ENCODE measurements at regions not wholly inside any gene's neighbourhood (a gene's known extent, or its start where the extent isn't known, plus 50 kb on each side); places are given as distances from the start of the nearest gene placed in this dataset.

DNA sequence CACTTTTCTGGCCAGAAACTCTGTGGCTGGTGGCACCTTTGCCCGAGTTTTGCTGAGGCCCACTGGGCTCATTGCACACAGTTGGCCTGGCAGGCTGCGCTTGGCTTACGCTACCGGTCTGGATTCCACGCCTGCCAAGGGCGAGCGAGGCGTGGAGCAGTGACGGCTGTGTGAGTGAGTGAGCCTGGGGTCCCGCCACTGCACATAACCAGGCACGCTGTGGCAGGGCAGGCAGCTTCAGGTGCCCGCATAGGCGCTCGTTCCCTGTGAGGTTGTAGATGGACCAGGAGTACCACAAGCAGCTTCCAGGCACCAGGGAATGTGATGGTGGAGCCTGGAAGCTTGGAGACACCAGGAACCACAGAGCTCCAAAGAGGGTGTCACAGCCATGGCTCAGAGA lies 190.1 kb upstream of the DEFB112 start:
- Histone ChIP-seq H3K79me2 (ENCODE audit: low read depth) (no peaks in the 10 kb centered on the region), H3K4me2 (no peak overlapping the region), H3K9me3 (ENCODE audit: low read depth) (no peaks in the 10 kb centered on the region), H3K27me3 (no peaks in the 10 kb centered on the region), H2AFZ (replicated peaks) (no peak overlapping the region), H3K27ac (no peak overlapping the region), H3K36me3 (no peaks in the 10 kb centered on the region), H3K4me3 (no peak overlapping the region), H3K9ac (no peak overlapping the region), H3F3A (ENCODE audit: low read depth) (no peaks in the 10 kb centered on the region), H4K20me1 (ENCODE audit: low read depth) (no peaks in the 10 kb centered on the region), H3K4me1 (no peaks in the 10 kb centered on the region)
- TF ChIP-seq, protein P1, sequence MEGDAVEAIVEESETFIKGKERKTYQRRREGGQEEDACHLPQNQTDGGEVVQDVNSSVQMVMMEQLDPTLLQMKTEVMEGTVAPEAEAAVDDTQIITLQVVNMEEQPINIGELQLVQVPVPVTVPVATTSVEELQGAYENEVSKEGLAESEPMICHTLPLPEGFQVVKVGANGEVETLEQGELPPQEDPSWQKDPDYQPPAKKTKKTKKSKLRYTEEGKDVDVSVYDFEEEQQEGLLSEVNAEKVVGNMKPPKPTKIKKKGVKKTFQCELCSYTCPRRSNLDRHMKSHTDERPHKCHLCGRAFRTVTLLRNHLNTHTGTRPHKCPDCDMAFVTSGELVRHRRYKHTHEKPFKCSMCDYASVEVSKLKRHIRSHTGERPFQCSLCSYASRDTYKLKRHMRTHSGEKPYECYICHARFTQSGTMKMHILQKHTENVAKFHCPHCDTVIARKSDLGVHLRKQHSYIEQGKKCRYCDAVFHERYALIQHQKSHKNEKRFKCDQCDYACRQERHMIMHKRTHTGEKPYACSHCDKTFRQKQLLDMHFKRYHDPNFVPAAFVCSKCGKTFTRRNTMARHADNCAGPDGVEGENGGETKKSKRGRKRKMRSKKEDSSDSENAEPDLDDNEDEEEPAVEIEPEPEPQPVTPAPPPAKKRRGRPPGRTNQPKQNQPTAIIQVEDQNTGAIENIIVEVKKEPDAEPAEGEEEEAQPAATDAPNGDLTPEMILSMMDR (IDR thresholded peaks at IDR 0.05) = no peak
- TF ChIP-seq EZH2phosphoT487 (IDR thresholded peaks at IDR 0.05) (no peak), EZH2 (IDR thresholded peaks at IDR 0.05) (no peak)
- Mint-ChIP-seq H3K27ac (no peak overlapping the region), H3K4me1 (no peaks in the 10 kb centered on the region), H3K36me3 (no peaks in the 10 kb centered on the region), H3K9me3 (peaks cover 4% of the 10 kb centered on the region), H3K4me3 (no peak overlapping the region), H3K27me3 (ENCODE audit: insufficient read depth, low read depth) (no peaks in the 10 kb centered on the region)
- no peak for DNase-seq (ENCODE audit: low spot score)

GRCh38 chr6:50240986-50241385 lies 191.3 kb upstream of the DEFB112 start:
- DNase-seq (ENCODE audit: low spot score) = no peak
- no peaks in the 10 kb centered on the region for H3K36me3 Mint-ChIP-seq
- Histone ChIP-seq H3K27me3 (no peaks in the 10 kb centered on the region), H3K79me2 (ENCODE audit: low read depth) (no peaks in the 10 kb centered on the region), H3K4me3 (no peak overlapping the region), H3K9me3 (ENCODE audit: low read depth) (no peaks in the 10 kb centered on the region), H2AFZ (replicated peaks) (no peak overlapping the region), H3F3A (ENCODE audit: low read depth) (no peaks in the 10 kb centered on the region), H3K27ac (no peak overlapping the region), H3K4me1 (no peaks in the 10 kb centered on the region), H3K9ac (no peak overlapping the region), H3K36me3 (no peaks in the 10 kb centered on the region), H4K20me1 (ENCODE audit: low read depth) (no peaks in the 10 kb centered on the region), H3K4me2 (no peak overlapping the region)
- no peaks in the 10 kb centered on the region for H3K4me1 Mint-ChIP-seq
- peaks cover 4% of the 10 kb centered on the region for H3K9me3 Mint-ChIP-seq
- no peak overlapping the region for H3K27ac Mint-ChIP-seq
- TF ChIP-seq EZH2phosphoT487 (IDR thresholded peaks at IDR 0.05) (no peak), EZH2 (IDR thresholded peaks at IDR 0.05) (no peak)
- TF ChIP-seq, protein P1 (IDR thresholded peaks at IDR 0.05) = no peak
- H3K4me3 Mint-ChIP-seq = no peak overlapping the region
- H3K27me3 Mint-ChIP-seq (ENCODE audit: insufficient read depth, low read depth) = no peaks in the 10 kb centered on the region

DNA sequence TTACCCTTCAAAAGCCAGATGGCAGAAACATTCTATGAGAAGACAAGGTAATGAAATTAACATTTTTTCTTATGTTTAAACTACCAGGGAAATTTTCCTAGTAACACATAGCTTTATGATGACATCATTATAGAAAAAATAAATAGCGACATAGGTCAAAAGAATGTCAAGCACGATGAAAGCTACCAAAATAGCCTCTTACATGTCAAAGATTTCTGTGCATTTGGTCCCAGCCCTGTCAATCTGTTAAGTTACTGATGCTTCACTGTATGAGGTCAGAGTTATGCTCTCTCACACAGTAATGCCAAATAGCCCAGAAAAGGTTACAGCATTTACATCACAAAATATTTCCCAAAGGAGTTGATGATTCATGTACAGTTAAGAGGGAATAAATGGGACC lies 199.8 kb upstream of the DEFB112 start:
- no peak overlapping the region for H3K4me3 ChIP-seq
- no peak overlapping the region for H3K27ac ChIP-seq
- no peaks in the 10 kb centered on the region for H3K36me3 Mint-ChIP-seq
- H4K20me1 ChIP-seq (ENCODE audit: low read depth) = no peaks in the 10 kb centered on the region
- H3K36me3 ChIP-seq = no peaks in the 10 kb centered on the region
- H3K4me1 Mint-ChIP-seq = no peaks in the 10 kb centered on the region
- no peaks in the 10 kb centered on the region for H3K27me3 Mint-ChIP-seq (ENCODE audit: insufficient read depth, low read depth)
- no peak overlapping the region for H2AFZ ChIP-seq (replicated peaks)
- H3K27ac Mint-ChIP-seq = no peak overlapping the region
- no peak overlapping the region for H3K9ac ChIP-seq
- H3K9me3 ChIP-seq (ENCODE audit: low read depth) = no peaks in the 10 kb centered on the region
- no peaks in the 10 kb centered on the region for H3F3A ChIP-seq (ENCODE audit: low read depth)
- no peaks in the 10 kb centered on the region for H3K79me2 ChIP-seq (ENCODE audit: low read depth)
- no peak for DNase-seq (ENCODE audit: low spot score)
- no peaks in the 10 kb centered on the region for H3K9me3 Mint-ChIP-seq
- H3K27me3 ChIP-seq = no peaks in the 10 kb centered on the region
- no peak overlapping the region for H3K4me2 ChIP-seq
- H3K4me3 Mint-ChIP-seq = no peak overlapping the region
- TF ChIP-seq, protein P1 (IDR thresholded peaks at IDR 0.05) = no peak
- TF ChIP-seq EZH2 (IDR thresholded peaks at IDR 0.05) (no peak), EZH2phosphoT487 (IDR thresholded peaks at IDR 0.05) (no peak)
- no peaks in the 10 kb centered on the region for H3K4me1 ChIP-seq

DNA sequence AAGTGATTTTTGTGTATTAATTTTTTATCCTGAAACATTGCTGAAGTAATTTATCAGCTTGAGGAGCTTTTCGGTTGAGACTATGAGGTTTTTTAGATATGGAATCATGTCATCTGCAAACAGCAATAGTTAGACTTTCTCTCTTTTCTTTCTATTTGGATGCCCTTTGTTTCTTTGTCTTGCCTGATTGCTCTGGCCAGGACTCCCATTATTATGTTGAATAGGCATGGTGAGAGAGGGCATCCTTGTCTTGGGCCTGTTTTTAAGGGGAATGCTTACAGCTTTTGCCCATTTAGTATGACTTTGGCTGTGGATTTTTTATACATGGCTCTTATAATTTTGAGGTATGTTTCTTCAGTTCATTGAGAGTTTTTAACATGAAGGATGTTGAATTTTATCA lies 207.6 kb upstream of the DEFB112 start:
- Histone ChIP-seq H3K4me1 (no peaks in the 10 kb centered on the region), H3F3A (ENCODE audit: low read depth) (no peaks in the 10 kb centered on the region), H3K4me2 (no peak overlapping the region), H3K9me3 (ENCODE audit: low read depth) (no peaks in the 10 kb centered on the region), H4K20me1 (ENCODE audit: low read depth) (no peaks in the 10 kb centered on the region), H3K9ac (no peak overlapping the region), H3K4me3 (no peak overlapping the region), H3K36me3 (no peaks in the 10 kb centered on the region), H3K27me3 (no peaks in the 10 kb centered on the region), H3K79me2 (ENCODE audit: low read depth) (no peaks in the 10 kb centered on the region), H3K27ac (no peak overlapping the region), H2AFZ (replicated peaks) (no peak overlapping the region)
- H3K4me3 Mint-ChIP-seq = no peak overlapping the region
- peaks cover 17% of the 10 kb centered on the region for H3K9me3 Mint-ChIP-seq
- DNase-seq (ENCODE audit: low spot score) = no peak
- H3K4me1 Mint-ChIP-seq = no peaks in the 10 kb centered on the region
- H3K36me3 Mint-ChIP-seq = no peaks in the 10 kb centered on the region
- no peak overlapping the region for H3K27ac Mint-ChIP-seq
- H3K27me3 Mint-ChIP-seq (ENCODE audit: insufficient read depth, low read depth) = peaks cover 2% of the 10 kb centered on the region
- TF ChIP-seq EZH2 (IDR thresholded peaks at IDR 0.05) (no peak), EZH2phosphoT487 (IDR thresholded peaks at IDR 0.05) (no peak)
- TF ChIP-seq, protein P1 (IDR thresholded peaks at IDR 0.05) = no peak

All from neural progenitor cell (in vitro differentiated cells).